ENCODE measurements at regions not wholly inside any gene's neighbourhood (a gene's known extent, or its start where the extent isn't known, plus 50 kb on each side); places are given as distances from the start of the nearest gene placed in this dataset.
"Not testable (repeated sequence)": the region's sequence is repeated elsewhere in the genome, so short reads cannot be mapped to it uniquely, and the experiment has no call there.

- no peak for DNase-seq (ENCODE audit: low read depth in 4 of 4, low spot score in 3 of 4)
These were observed 307.6 kb upstream of the MAP3K7 start for GRCh38 chr6:90894285-90895130.

GRCh38 chr6:90893400-90893799 lies 306.5 kb upstream of the MAP3K7 start:
- no peak for DNase-seq (ENCODE audit: low read depth in 4 of 4, low spot score in 3 of 4)

- DNase-seq (ENCODE audit: low read depth in 4 of 4, low spot score in 3 of 4), result no peak
These were observed 305.4 kb upstream of the MAP3K7 start for GRCh38 chr6:90892271-90892670.

GRCh38 chr6:90891355-90891754 lies 304.5 kb upstream of the MAP3K7 start:
- no peak for DNase-seq (ENCODE audit: low read depth in 4 of 4, low spot score in 3 of 4)

GRCh38 chr6:90890683-90891330 lies 303.9 kb upstream of the MAP3K7 start:
- DNase-seq (ENCODE audit: low read depth in 4 of 4, low spot score in 3 of 4), result no peak

GRCh38 chr6:90887764-90888163 lies 300.9 kb upstream of the MAP3K7 start:
- no peak for DNase-seq (ENCODE audit: low read depth in 4 of 4, low spot score in 3 of 4)

GRCh38 chr6:90885611-90886056 lies 298.8 kb upstream of the MAP3K7 start:
- no peak for DNase-seq (ENCODE audit: low read depth in 4 of 4, low spot score in 3 of 4)

DNA sequence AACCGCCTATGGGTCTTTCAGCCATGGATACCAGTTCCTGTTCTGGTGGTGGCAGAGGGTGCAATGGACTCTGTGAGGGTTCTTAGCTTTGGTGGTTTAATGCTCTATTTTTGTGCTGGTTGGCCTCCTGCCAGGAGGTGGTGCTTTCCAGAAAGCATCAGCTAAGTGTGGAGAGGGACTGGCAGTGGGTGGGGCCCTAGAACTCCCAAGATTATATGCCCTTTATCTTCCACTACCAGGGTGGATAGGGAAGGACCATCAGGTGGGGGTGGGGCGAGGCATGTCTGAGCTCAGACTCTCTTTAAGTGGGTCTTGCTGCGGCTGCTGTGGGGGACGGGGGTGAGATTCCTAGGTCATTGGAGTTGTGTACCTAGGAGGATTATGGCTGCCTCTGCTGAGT lies 298.3 kb upstream of the MAP3K7 start:
- not testable (repeated sequence) for DNase-seq (ENCODE audit: low read depth in 4 of 4, low spot score in 3 of 4)

- DNase-seq (ENCODE audit: low read depth in 4 of 4, low spot score in 3 of 4), result no peak
These were observed 290.7 kb upstream of the MAP3K7 start for GRCh38 chr6:90877616-90878015.

DNA sequence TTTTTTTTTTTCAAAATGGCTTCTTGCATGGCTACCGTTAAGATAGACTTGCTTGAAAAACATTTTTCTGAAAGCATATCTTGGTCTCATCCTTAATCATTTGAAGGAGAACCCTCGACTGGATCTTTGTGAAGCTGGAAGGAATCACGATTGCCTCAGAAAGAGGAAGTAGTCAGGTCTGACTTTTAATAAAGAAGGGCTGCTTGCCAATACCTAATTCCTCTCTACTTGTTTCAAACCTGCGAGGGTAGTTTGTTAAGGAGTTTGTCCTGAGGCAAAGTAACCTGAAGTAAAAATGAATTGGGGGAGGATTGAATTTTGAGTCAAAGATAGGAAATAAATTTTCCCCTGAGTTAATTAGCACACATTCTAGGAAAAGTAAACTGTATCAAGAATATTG lies 288.1 kb upstream of the MAP3K7 start:
- DNase-seq (ENCODE audit: low read depth in 4 of 4, low spot score in 3 of 4), result no peak

- DNase-seq (ENCODE audit: low read depth in 4 of 4, low spot score in 3 of 4), result no peak
These were observed 286.1 kb upstream of the MAP3K7 start for GRCh38 chr6:90872981-90873380.

DNA sequence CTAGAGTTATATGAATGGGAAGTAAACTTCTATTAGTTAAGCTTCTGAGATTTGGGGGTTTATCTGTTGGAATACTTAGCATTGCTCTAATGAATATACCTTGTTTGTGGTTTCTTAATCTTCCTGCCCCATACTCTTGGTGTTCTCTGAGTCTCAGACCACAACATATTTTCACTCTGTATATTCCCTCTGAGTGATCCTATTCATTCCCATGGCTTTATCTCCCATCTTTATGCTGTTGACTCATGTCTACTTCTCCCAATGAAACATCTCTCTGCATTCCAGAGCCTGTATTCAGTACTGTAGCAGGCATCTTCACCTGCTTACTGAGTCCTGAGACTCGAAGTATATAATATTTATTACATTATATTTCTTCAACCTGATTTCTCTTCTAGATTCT lies 283.7 kb upstream of the MAP3K7 start:
- DNase-seq (ENCODE audit: low read depth in 4 of 4, low spot score in 3 of 4), result no peak

DNA sequence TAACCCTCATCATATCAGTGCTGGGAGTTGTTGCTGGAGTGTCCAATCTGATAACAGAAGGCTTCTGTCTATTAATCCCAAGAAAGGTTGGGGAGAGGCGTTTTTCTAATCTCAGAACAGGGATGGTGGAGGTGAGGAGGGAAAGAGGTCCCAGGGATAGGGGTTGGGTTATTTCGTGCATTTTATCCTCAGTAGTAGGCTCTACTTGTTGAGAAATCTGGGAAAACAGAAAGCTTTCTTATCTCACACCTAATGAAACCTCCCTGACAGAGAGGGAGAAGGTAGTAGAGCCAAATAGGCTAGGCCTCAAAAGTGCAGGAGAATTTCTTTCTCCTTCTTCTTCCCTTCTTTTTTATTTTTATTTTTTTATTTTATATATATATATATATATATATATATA lies 281.8 kb upstream of the MAP3K7 start:
- no peak for DNase-seq (ENCODE audit: low read depth in 4 of 4, low spot score in 3 of 4)

- no peak for DNase-seq (ENCODE audit: low read depth in 4 of 4, low spot score in 3 of 4)
These were observed 281.4 kb upstream of the MAP3K7 start for GRCh38 chr6:90868256-90868655.

DNA sequence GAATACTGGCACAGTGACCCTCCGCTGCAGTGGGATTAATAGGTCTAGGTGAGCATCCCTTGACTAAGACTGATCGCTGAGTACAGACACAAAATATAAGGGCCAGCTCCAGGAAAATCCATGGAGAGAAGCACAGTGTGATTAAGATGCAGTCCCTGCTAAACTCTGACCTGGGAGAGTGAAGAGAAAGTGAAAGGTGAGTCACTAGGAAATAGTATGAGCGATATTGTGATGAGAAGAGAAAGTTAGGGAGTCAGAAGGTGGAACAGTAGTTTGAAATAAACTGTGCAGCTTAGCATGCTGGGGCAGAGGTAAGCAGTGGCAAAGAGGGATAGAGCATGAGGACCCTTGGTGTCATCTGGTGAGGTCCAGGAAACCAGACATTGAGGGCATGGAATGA lies 278.6 kb upstream of the MAP3K7 start:
- DNase-seq (ENCODE audit: low read depth in 4 of 4, low spot score in 3 of 4), result no peak

GRCh38 chr6:90863043-90863442 lies 276.2 kb upstream of the MAP3K7 start:
- DNase-seq (ENCODE audit: low read depth in 4 of 4, low spot score in 3 of 4), result no peak

DNA sequence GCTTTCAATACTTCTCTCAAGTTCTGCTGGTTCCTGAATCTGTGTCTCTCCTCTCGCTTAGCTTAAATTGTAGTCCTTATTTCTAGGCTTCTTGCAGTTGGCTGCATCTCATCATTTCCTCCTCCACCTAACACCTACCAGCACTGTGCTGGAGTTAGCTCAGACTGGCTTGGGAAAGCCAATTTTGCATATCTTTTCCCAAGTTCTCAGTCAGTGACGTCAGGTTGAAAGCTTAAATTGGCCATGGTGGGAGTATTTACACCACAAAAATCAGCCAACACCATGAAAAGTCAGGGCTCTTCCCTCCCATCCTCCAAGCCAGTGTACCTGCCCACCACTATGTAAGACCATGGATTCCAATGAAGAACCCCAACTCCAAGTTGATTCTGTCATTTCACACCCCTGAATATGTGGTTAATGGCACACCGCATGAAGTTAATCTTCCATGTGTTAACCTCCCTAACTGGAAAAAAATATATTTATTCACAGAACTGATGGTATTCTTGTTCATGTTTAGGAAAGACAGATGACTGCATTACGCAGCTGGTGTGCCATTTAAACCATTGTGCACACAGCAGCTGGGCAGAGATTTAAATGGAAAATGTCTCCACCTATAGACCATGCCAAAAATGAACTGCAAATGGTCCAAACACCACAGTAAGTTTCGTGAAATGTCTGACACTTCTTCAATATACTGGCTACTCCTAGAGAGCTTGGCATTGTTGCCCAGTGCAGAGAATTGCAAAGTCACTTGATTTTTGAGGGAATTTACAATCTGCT lies 274.1 kb upstream of the MAP3K7 start:
- no peak for DNase-seq (ENCODE audit: low read depth in 4 of 4, low spot score in 3 of 4)

DNA sequence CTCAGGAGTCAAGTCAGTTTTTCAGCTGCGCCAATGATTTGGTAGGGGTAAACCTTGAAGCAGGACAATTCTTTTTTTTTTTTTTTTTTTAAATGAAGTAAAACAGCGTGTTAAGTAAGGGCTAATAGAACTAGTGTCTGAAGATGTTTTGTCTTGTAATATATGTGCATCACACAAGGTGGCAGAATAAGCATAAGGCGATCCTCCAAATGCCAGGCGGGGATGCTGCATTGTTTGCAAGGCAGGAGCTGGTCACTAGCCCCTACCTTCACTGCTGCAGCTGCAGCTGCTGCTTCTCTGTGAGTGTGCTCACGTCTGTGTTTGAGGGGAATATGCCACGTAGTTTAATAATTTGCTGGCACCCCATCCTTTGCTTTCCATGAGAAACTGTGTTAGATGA lies 272.7 kb upstream of the MAP3K7 start:
- peak in 1 of 4 donors; percentile 11 for DNase-seq (ENCODE audit: low read depth in 4 of 4, low spot score in 3 of 4)

DNA sequence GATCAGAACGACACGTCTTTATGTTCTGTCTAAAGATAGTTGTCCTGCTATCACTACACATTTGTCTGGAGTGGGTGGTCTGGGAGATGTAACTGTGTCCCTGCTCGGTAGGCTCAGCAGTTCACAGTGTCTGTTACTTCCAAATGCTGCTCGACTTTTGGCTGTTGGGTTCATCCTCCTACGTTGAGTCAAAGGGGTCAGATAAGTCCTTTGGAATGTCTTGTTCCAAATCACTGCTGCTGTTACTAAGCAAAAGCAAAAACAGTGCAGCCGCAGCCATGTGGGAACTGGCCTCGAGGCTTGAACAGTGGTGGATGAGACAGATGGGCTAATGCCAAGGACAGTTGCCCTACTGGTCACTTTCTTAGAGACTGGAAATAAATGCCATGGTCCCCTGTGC lies 272.2 kb upstream of the MAP3K7 start:
- no peak for DNase-seq (ENCODE audit: low read depth in 4 of 4, low spot score in 3 of 4)

- DNase-seq (ENCODE audit: low read depth in 4 of 4, low spot score in 3 of 4), result no peak
These were observed 262.8 kb upstream of the MAP3K7 start for GRCh38 chr6:90849686-90850085.

DNA sequence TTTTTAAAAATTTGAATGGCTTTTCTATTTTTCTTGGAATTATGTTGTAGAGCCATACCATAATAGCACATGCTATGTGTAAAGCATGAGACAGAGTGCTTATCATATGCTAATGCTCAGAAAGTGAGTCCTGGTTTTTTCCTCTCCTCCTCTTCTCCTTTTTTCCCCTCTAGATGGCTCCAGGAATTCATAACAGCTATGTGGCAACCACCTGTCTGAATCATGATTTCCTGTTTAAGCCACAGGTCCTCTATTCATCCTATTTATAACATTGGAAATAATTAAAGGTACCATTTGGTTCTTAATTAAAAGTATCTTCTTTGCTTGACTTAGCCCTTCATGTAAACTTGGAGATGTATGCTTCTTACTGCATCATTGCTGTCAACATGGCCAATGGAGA lies 260.0 kb upstream of the MAP3K7 start:
- DNase-seq (ENCODE audit: low read depth in 4 of 4, low spot score in 3 of 4), result no peak
